Endothelial cell of umbilical vein (primary cell): ENCODE measurements at regions not wholly inside any gene's neighbourhood (a gene's known extent, or its start where the extent isn't known, plus 50 kb on each side); places are given as distances from the start of the nearest gene placed in this dataset.
A peak's percentile ranks its signal among the peaks of the same experiment; 100 is the strongest.

Experiments
- BruUV-seq: library from RNA; stranded (reverse); fragments of 400-500 nt; replicated peaks from 2 replicates; lab custom pipeline; 2021; lab: Mats Ljungman, UMichigan
- CTCF ChIA-PET: fragments of 300-600, 350-600 bp; sonication (Branson Sonifier 250); formaldehyde crosslinking; loops from one replicate; lab custom pipeline; 2021; ENCODE audit warnings: antibody characterized with exemption, inconsistent platforms; lab: Charles Lee
- POLR2A ChIA-PET: fragments of 300-600, 350-600 bp; sonication (Branson Sonifier 250); formaldehyde crosslinking; loops from one replicate; lab custom pipeline; 2021; ENCODE audit warnings: antibody characterized with exemption, inconsistent platforms; lab: Charles Lee
- DNase-seq: peaks from one replicate; pipeline ENCODE4 v3.0.0-alpha.2; 2011; ENCODE audit warnings: low read depth, low spot score
- FAIRE-seq: peaks from 2 replicates; lab custom pipeline; 2011; peaks lifted over from hg19 to GRCh38; lab: Jason Lieb, UNC
- H2AFZ ChIP-seq: 2 replicates; pipeline ENCODE4 v1.6.0; 2012; ENCODE audit warnings: low read depth, low read length, control low read depth, inconsistent platforms
- H3K27ac ChIP-seq: 2 replicates; pipeline ENCODE4 v1.5.1; 2011; ENCODE audit warnings: low read depth, mild to moderate bottlenecking, control low read depth, low read length, moderate library complexity; ENCODE audit not compliant: insufficient read depth
- H3K27me3 ChIP-seq, 2 experiments: 2 replicates each; pipeline versions ENCODE4 v1.6.0 to v1.6.1; 2011; ENCODE audit warnings: low read length in 2 of 2, mixed read lengths in 1 of 2; ENCODE audit not compliant: control insufficient read depth in 2 of 2, insufficient read depth in 2 of 2
- H3K36me3 ChIP-seq, 2 experiments: 2 replicates in 1 of 2; 3 replicates in 1 of 2; pipeline ENCODE4 v1.5.1; 2011; ENCODE audit warnings: low read length in 2 of 2, mild to moderate bottlenecking in 1 of 2, moderate library complexity in 1 of 2; ENCODE audit not compliant: control insufficient read depth in 2 of 2, insufficient read depth in 2 of 2; ENCODE audit errors: extremely low read depth in 1 of 2
- H3K4me1 ChIP-seq: 3 replicates; pipeline ENCODE4 v1.5.1; 2011; ENCODE audit warnings: mild to moderate bottlenecking, low read length; ENCODE audit not compliant: control insufficient read depth, insufficient read depth; ENCODE audit errors: extremely low read depth
- H3K4me2 ChIP-seq: 2 replicates; pipeline ENCODE4 v1.6.1; 2011; ENCODE audit warnings: low read length, control low read depth, mixed read lengths; ENCODE audit not compliant: insufficient read depth
- H3K4me3 ChIP-seq, 3 experiments: fragments of 200-600 bp in 1 of 3; sonication (generic), shearing (Covaris generic) in 1 of 3; replicated peaks in 1 of 3; 2 replicates each; pipeline ENCODE4 v1.5.1; 2011 to 2016; ENCODE audit warnings: control low read depth in 3 of 3, low read length in 3 of 3, mild to moderate bottlenecking in 2 of 3, inconsistent platforms in 1 of 3, low read depth in 1 of 3, moderate library complexity in 1 of 3; ENCODE audit not compliant: insufficient read depth in 1 of 3
- H3K79me2 ChIP-seq: 2 replicates; pipeline ENCODE4 v1.6.0; 2012; ENCODE audit warnings: low read length, inconsistent platforms; ENCODE audit not compliant: control insufficient read depth, insufficient read depth
- H3K9ac ChIP-seq: replicated peaks from 2 replicates; pipeline ENCODE3; 2011; ENCODE audit warnings: low read length, control low read depth; ENCODE audit not compliant: insufficient read depth; ENCODE audit errors: extremely low read depth
- H3K9me1 ChIP-seq: replicated peaks from 3 replicates; pipeline ENCODE4 v1.6.0; 2011; ENCODE audit warnings: mild to moderate bottlenecking, low read length; ENCODE audit not compliant: control insufficient read depth, insufficient read depth; ENCODE audit errors: extremely low read depth
- H3K9me3 ChIP-seq: replicated peaks from 2 replicates; pipeline ENCODE4 v1.5.1; 2012; ENCODE audit warnings: low read length, inconsistent platforms; ENCODE audit not compliant: control insufficient read depth, insufficient read depth
- H4K20me1 ChIP-seq: replicated peaks from 2 replicates; pipeline ENCODE3; 2011; ENCODE audit warnings: mild to moderate bottlenecking, low read length; ENCODE audit not compliant: control insufficient read depth, insufficient read depth; ENCODE audit errors: extremely low read depth
- CTCF ChIP-seq, 2 donors: IDR thresholded peaks; 1 replicate in 1 of 2; 2 replicates in 1 of 2; pipeline ENCODE4 v1.5.1; 2011; ENCODE audit warnings: low read length in 2 of 2, mild to moderate bottlenecking in 2 of 2, moderate library complexity in 2 of 2, control low read depth in 1 of 2, inconsistent platforms in 1 of 2, low read depth in 1 of 2; ENCODE audit not compliant: insufficient read depth in 1 of 2; ENCODE audit errors: extremely low read depth in 1 of 2
- EZH2 ChIP-seq: IDR thresholded peaks from 2 replicates; pipeline ENCODE4 v1.6.1; 2012; ENCODE audit warnings: borderline replicate concordance, low read depth, mild to moderate bottlenecking, moderate library complexity, low read length, inconsistent platforms; ENCODE audit not compliant: severe bottlenecking
- FOS ChIP-seq: IDR thresholded peaks from 2 replicates; pipeline ENCODE4 v1.6.1; 2011; ENCODE audit warnings: mild to moderate bottlenecking, low read length, moderate library complexity, borderline replicate concordance; ENCODE audit not compliant: insufficient read depth
- GATA2 ChIP-seq: IDR thresholded peaks from 2 replicates; pipeline ENCODE4 v1.7.0; 2011; ENCODE audit warnings: low read depth, mild to moderate bottlenecking, moderate library complexity, mixed read lengths, low read length; ENCODE audit not compliant: insufficient read length, insufficient read depth
- JUN ChIP-seq: IDR thresholded peaks from 2 replicates; pipeline ENCODE4 v1.6.1; 2011; ENCODE audit warnings: borderline replicate concordance, low read depth; ENCODE audit not compliant: insufficient read length, insufficient read depth
- MAX ChIP-seq: IDR thresholded peaks from 2 replicates; pipeline ENCODE4 v1.6.1; 2011; ENCODE audit not compliant: insufficient read depth, insufficient read length
- MYC ChIP-seq: IDR thresholded peaks from one replicate; pipeline ENCODE4 v1.6.1; 2011; ENCODE audit warnings: mild to moderate bottlenecking, low read depth, low read length
- POLR2A ChIP-seq: IDR thresholded peaks from 2 replicates; pipeline ENCODE4 v1.6.1; 2012; ENCODE audit warnings: low read depth, mild to moderate bottlenecking, control low read depth, low read length
- POLR2AphosphoS5 ChIP-seq: IDR thresholded peaks from 2 replicates; pipeline ENCODE4 v1.6.1; 2012; ENCODE audit warnings: low read depth, mild to moderate bottlenecking, control low read depth, low read length, moderate library complexity; ENCODE audit not compliant: insufficient read depth
- dilution Hi-C: fragments of 300-500 bp; cut with MboI; formaldehyde crosslinking; loops from one replicate; pipeline ENCODE4 v1.15.0; 2019; ENCODE audit warnings: low sequenced_read_pairs; ENCODE audit not compliant: extremely low pct_ligation_motif_present
- intact Hi-C: fragments of 100-400 bp; cut with micrococcal nuclease; formaldehyde crosslinking; loops from one replicate; pipeline ENCODE4 v1.10.0; 2022

- no peak overlapping the region for H3K4me3 ChIP-seq
- dilution Hi-C loops (loop anchor here (25.0 kb wide), 1 partner anchor 225 kb away; the partner anchor contains the start of gene TNPO1), intact Hi-C loops (no loop called here)
- no peaks in the 10 kb centered on the region for H4K20me1 ChIP-seq
- peak overlapping the region; percentile 40 for H3K27ac ChIP-seq
- no peak for TF ChIP-seq MAX
- no peak for TF ChIP-seq POLR2A
- TF ChIP-seq POLR2AphosphoS5 = no peak
- TF ChIP-seq EZH2 = no peak
- no peak for TF ChIP-seq FOS
- TF ChIP-seq MYC = no peak
- TF ChIP-seq GATA2 = no peak
- TF ChIP-seq CTCF (IDR thresholded peaks at IDR 0.05; ENCODE audit: extremely low read depth in 1 of 2, insufficient read depth in 1 of 2, low read depth in 1 of 2, low read length in 2 of 2) = no peak
- TF ChIP-seq JUN = no peak
- H3K36me3 ChIP-seq = no peaks in the 10 kb centered on the region
- FAIRE-seq (peak; percentile 72), DNase-seq (peak; percentile 46)
- no peaks in the 10 kb centered on the region for H3K9me3 ChIP-seq
- ChIA-PET CTCF (interaction anchor here (1.1 to 4.7 kb wide), 3 partner anchors 12 to 26 kb away, joined by 3 to 18 read pairs (median 3); no protein-coding TSS in a partner anchor), POLR2A (no interaction called here)
- H3K4me2 ChIP-seq = peak overlapping the region; percentile 12
- H3K27me3 ChIP-seq = no peaks in the 10 kb centered on the region
- peaks cover 21% of the 10 kb centered on the region for H3K4me1 ChIP-seq
- no peak overlapping the region for H3K9ac ChIP-seq
- no peaks in the 10 kb centered on the region for H3K9me1 ChIP-seq
- no peaks in the 10 kb centered on the region for H3K79me2 ChIP-seq
- BruUV-seq = no TSS peak
- peak overlapping the region; percentile 63 for H2AFZ ChIP-seq
These were observed 80.6 kb upstream of the ZNF366 start for GRCh38 chr5:72587661-72588308.
